ENCODE measurements at regions not wholly inside any gene's neighbourhood (a gene's known extent, or its start where the extent isn't known, plus 50 kb on each side); places are given as distances from the start of the nearest gene placed in this dataset.

DNA sequence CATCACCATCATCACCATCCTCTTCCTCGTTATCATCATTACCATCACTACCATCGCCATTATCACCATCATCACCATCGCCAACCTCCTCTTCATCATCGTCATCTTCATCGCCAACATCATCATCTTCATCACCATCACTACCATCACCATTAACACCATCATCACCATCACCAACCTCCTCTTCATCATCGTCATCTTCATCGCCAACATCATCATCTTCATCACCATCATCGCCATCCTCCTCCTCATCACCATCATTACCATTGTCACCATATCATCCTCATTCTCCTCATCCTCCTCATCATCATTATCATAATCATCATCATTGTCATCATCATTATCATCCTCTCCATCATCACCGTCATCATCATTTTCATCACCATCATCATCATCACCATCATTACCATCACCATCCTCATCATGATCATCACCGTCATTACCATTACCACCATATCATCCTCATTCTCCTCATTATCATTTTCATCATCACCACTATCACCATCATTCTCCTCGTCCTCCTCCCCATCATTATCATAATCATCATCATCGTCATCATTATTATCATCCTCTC, 1498.7 kb downstream of the TBC1D22A start:
- TF ChIP-seq RAD21 (IDR thresholded peaks at IDR 0.05; ENCODE audit: low read length) (no peak), POLR2A (IDR thresholded peaks at IDR 0.05; ENCODE audit: low read depth, low read length) (no peak), SMC3 (IDR thresholded peaks at IDR 0.05; ENCODE audit: low read depth, low read length) (no peak), FOS (IDR thresholded peaks at IDR 0.05; ENCODE audit: low read depth, low read length) (no peak), MAZ (IDR thresholded peaks at IDR 0.05; ENCODE audit: borderline replicate concordance, low read depth, low read length) (no peak), NFE2L2 (IDR thresholded peaks at IDR 0.05; ENCODE audit: low read depth, low read length) (no peak)
- TF ChIP-seq, protein P1, sequence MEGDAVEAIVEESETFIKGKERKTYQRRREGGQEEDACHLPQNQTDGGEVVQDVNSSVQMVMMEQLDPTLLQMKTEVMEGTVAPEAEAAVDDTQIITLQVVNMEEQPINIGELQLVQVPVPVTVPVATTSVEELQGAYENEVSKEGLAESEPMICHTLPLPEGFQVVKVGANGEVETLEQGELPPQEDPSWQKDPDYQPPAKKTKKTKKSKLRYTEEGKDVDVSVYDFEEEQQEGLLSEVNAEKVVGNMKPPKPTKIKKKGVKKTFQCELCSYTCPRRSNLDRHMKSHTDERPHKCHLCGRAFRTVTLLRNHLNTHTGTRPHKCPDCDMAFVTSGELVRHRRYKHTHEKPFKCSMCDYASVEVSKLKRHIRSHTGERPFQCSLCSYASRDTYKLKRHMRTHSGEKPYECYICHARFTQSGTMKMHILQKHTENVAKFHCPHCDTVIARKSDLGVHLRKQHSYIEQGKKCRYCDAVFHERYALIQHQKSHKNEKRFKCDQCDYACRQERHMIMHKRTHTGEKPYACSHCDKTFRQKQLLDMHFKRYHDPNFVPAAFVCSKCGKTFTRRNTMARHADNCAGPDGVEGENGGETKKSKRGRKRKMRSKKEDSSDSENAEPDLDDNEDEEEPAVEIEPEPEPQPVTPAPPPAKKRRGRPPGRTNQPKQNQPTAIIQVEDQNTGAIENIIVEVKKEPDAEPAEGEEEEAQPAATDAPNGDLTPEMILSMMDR (conservative IDR thresholded peaks at IDR 0.05; ENCODE audit: low read depth, low read length), result no peak
- TF ChIP-seq, protein P2, sequence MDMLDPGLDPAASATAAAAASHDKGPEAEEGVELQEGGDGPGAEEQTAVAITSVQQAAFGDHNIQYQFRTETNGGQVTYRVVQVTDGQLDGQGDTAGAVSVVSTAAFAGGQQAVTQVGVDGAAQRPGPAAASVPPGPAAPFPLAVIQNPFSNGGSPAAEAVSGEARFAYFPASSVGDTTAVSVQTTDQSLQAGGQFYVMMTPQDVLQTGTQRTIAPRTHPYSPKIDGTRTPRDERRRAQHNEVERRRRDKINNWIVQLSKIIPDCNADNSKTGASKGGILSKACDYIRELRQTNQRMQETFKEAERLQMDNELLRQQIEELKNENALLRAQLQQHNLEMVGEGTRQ (IDR thresholded peaks at IDR 0.05; ENCODE audit: low read depth, low read length), result no peak

All from IMR-90 (cell line).